RPMI7951 (cell line): ENCODE measurements at regions not wholly inside any gene's neighbourhood (a gene's known extent, or its start where the extent isn't known, plus 50 kb on each side); places are given as distances from the start of the nearest gene placed in this dataset.
A peak's percentile ranks its signal among the peaks of the same experiment; 100 is the strongest.

Experiments
- DNase-seq: peaks from one replicate; pipeline ENCODE4 v3.0.0-alpha.2; 2012; ENCODE audit warnings: low read depth

DNA sequence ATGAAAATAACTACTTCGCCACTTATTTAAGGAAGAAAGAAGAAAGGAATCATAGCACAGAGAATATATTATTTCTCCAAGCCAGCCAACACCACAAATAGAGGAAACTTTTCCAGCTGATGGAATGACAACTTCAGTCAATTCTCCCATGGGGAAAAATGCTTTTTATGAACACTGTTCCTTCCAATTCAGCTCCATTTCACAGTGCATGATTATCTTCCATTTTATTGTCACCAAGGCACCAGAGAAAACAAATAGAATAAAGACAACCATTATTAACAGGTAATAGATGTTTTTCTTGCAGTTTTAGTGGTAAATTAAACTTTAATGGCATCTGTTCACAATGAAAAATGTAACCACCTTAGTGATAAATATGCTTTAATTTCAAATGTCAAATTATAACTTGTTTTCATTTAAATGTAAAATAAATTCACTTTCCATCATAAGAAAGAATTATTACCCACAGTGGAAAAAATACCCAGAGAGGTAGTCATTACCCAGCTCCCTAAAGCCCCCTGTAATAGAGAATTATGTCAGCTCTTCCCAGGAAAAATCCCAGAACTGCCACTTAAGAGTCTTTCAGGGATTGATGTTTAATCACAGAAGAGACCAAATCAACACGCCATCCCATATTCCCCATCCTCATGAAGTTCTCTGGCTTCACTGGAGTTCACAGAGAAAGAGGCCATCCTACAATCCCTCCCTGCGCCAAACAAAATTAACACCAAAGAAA is 828.3 kb upstream of the TMEM132C start:
- no peak for DNase-seq

DNA sequence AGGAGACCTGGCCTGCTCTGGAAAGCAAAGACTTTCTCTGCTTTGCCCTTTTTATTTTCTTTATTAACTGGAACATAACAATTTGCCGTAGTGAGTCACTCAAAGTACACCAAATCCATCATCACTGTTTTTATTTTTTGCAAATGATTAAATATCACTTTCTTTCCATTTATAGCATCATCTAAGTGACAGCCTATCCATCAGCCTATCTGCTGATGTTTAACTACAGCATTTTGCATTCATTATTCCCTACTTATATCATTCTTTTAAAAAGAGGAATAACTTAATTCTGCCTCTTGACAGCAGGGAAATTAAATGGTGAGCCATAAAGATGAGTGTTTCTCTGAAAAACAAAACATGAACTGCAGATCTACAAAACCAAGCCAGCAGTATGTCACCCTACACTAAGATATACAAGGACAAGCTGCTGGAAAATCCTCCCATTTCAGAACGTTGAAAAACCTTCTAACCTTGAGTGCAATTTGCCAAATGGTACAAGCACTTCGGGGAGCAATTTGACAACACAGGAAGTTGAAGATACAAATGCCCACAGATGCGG is 821.3 kb upstream of the TMEM132C start:
- DNase-seq, result no peak

DNA sequence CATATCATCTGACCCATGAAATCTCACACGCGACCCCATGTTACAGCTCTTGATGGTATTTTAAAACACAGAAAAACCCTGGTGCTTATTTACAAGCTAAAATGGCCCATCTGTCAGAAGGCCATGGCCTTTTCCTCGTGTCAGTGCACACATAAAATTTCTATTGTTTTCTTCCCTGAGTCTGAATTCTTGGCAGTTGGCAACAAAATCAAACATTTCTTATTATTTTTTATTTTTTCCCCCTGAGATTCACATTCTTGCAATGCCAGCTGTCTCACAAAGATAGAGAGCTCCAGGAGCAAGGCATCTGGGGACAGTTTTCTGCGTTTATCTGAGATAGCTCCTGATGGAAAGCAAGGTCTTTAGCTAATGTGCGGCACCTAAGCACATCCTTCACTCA is 818.1 kb upstream of the TMEM132C start:
- DNase-seq, result no peak

DNA sequence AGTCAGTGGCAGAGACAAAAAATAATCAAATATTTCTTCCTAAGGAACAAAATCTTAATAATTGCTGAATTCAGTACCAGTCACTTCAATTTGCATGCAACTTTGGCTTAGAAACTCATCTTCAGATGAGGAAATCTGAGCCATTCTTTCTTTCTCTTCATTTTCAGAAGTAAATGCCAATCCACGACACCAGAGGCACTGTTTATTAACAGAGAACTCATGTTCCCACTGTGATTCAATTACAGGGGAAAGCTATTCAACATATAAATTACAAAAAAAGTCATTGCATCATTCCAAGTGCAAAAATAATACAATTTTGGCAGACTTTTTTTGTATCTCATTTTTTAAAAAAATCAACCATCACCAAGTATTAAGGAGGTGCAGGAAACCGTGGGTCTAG is 816.1 kb upstream of the TMEM132C start:
- DNase-seq, result no peak

DNA sequence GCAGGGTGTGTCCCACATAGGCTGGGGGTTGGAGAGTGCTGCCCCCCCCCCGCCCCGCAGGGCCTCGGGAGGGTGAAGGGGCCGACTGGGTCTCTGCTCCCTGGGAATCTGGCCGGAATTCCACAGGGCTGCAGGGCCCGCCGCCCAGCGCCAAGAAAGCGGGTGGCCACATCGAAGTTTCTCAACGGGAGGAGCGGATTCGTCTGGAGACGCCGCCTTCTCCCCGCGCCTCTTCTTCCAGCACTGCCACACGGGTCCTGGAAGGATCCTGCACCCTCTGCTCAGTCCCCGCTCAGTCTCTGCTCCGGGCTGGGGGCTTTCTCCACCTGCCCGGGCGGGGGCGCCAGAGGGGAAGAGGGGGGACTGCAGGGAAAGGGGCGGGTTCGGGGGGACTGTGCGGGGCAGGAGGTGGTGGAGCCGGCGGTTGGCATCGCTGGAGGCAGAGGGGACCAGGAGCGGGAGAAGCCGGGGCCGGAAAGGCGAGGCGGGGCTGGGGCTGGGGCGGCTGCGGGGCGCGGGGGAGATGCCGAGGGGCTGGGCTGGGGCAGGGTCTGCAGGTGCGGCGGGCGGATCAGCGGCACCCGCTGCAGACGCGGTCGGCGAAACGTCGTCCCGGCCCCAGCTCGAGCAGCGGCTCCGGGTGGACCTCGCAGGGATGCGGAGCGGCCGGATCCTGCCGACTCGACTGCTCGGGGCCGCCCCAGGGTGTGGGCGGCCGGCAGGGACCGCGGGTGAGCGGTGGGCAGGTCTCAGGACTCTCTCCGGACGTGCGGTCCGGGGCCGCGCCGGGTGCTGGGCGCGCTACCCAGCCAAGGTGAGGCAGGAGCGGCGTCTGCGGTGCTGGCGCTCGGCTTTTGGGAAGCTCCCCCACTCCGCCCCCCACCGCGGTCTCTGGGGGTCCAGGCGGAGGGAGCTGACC is 811.4 kb upstream of the TMEM132C start:
- DNase-seq, result no peak

DNA sequence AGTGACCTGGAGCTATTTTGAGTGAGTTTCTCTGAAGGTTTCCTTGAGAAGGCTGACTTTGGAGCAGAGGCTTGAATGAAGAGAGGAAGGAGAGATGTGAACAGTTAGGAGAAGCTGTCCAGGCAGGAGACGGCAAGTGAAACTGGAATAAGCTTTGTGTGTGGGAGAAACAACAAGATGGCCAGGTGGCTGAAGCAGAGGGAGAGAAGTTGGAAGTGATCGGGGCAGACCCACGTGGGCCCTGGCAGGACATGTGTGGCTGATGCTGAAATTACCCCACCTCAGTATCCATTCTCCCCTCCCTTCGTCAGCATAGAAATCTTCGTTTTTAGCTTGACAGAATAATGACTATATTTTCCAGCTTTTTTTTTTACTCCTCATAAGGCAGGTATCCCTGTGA is 809.2 kb upstream of the TMEM132C start:
- no peak for DNase-seq

DNA sequence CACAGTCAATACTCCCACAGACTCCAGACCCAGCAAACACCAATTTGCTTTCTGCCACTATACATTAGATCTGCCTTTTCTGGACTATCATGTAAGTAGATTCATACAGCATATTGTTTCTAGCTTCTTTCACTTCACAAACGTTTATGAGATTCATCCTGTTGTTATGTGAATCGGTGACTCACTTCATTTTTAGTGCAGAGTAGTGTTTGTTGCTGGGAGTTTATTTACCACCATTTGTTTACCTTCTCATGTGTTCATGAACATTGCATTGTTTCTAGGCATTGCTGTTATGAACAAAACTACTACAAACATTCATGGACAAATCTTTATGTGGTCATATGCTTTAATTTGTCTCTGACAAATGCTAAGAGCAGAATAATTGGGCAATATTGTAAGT is 807.8 kb upstream of the TMEM132C start:
- no peak for DNase-seq

DNA sequence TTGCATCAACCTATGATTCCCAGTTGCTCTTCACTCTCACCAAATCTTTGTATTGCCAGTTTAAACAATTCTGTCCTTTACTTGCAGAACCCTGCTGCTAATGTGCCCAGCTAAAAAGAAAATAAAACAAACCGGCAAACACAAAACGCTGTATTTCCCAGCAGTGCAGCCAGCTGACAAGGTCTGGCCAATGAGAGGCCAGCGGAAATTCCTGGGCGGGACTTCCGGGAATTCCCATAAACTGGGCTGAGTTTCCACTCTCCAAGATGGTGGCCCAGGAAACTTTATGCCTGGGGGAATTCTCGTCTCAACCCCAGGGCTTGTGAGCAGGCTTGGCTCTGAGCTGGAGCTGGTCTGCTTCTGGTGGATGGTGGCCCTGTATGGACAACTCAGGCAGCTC is 807.3 kb upstream of the TMEM132C start:
- DNase-seq, result peak; percentile 37

DNA sequence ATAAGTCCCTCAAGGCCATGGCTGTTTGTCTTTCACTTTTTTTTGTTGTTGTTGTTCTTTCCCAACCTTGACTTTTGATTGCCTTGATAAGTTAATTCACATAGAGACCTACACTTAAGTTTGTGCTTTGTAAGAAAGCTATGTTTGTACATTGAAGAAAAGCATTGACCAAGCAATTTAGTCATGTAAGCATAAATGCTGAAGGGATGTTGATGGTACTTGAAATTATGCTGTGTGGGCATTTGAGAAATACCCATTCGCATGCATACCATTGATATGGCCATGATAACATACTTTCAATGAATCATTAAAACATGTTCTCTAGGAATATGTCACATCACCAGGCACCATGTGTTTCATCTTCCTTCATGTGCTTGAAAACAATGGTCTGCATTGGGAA is 803.7 kb upstream of the TMEM132C start:
- no peak for DNase-seq

DNA sequence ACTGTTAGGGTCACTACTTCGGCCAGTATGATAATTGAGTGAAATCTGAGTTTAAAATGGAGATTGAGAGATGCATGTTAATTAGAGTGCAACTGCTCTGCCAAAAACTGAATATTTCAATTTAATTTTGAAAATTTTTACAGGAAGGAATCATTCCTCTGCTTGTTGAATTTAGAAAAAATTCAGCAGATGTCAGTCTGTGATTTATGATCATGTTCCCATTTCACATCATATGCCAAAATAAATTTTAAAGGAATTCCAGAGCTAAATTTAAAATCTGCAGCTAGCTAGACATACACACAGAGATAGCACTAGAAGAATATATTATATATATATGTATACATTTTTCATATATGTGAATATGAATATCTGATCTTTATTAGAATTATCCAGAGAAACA is 797.6 kb upstream of the TMEM132C start:
- no peak for DNase-seq

DNA sequence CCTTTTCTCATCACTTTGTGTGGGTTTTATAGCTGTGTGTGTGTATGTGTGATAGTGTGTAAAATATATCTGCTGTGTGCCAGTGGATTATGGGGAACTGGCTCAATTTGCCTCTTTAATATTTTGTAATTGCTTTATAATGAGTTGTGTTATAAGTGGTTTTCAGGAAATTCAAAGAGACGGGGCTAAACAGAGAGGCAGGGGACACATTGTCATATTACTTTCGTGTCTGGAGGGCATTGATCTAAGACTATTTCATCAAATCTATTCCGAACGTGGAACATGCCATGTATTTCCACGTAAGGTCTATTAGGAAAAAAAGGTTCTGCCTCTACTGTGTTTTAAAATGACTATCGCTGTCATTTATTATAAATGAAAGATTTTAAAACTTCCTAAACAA is 793.2 kb upstream of the TMEM132C start:
- DNase-seq, result no peak

DNA sequence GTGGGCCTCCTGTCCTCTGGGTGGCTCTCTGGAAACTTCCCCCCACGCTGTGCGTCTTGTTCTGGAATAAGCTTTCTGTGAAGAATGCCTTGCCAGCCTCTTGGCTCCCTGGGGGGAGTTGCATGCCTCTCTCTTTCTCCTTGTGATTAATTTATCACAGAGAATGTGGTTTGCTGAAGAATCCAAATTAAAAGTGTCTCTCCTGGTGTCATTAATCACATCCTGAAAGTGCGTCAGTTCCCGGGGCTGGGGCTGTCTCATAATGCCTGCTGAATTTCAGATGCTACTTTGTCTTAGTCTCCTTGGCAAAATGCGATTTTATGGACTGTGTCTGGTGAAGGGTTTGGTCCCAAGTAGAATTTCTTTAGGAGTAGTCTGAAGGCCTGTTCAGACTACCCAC is 787.7 kb upstream of the TMEM132C start:
- peak; percentile 70 for DNase-seq

DNA sequence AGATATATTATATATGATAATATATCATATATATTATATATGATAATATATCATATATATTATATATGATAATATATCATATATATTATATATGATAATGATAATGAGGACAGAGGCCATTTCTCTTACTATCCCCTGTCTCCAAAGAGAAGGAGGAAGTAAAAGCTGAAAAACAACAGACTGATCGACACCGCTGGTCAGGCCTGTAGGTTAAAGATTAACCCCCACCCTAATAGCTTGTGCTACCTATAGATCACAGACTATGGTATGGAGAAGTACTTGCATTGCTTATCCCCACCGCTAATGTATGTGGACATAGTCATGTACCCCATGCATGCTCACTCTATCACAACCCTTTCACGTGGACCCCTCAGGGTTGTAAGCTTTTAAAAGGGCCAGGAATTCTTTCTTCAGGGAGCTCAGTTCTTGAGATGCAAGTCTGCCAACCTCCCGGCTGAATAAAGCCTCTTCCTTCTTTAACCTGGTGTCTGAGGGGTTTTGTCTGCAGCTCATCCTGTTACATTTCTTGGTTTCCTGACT is 786.1 kb upstream of the TMEM132C start:
- no peak for DNase-seq

DNA sequence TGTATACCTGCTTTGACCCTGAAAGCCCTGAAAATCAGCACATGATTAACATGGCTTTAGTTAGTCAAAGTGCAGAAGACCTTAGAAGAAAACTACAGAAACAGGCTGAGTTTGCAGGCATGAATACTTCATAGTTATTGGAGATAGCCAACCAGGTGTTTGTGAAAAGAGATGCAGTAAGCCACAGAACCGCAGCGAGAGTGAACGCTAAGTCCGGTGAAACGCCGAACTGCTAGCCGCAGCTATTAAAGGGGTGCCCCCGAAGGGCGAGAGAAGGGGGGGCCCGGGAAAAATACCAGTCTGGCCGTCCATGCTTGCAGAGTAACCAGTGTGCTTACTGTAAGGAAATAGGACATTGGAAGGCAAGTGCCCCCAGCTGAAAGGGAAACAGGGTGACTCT is 784.0 kb upstream of the TMEM132C start:
- DNase-seq, result no peak

DNA sequence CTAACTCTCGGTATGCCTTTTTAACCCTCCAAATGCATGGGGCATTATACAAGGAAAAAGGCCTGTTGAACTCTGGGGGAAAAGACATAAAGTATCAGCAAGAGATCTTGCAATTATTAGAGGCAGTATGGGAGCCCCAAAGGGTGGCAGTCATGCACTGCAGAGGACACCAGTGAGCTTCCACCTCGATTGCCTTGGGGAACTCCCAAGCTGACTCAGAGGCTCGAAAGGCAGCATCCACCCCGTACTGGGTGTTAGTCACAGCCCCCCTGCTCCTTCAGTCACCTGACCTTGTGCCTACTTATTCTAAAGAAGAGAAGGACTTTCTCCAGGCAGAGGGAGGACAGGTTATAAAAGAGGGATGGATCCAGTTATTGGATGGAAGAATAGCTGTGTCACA is 781.4 kb upstream of the TMEM132C start:
- peak; percentile 93 for DNase-seq

DNA sequence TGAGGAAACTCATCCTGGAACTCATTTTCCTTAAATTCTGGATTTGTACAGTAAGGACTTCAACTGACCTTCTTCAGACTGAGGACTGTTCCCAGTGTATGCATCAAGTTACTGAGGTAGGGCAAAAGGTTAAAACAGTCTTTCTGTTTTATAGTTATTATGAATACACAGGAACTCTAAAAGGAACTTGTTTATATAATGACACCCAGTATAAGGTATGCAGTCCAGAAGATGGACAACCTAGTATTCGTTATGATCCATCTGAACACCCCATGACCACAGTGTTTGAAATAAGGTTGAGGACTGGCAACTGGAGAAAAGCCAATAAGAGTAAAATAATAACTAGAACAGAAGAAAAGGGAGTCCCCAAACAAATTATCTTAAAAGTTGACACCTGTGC is 779.9 kb upstream of the TMEM132C start:
- no peak for DNase-seq

DNA sequence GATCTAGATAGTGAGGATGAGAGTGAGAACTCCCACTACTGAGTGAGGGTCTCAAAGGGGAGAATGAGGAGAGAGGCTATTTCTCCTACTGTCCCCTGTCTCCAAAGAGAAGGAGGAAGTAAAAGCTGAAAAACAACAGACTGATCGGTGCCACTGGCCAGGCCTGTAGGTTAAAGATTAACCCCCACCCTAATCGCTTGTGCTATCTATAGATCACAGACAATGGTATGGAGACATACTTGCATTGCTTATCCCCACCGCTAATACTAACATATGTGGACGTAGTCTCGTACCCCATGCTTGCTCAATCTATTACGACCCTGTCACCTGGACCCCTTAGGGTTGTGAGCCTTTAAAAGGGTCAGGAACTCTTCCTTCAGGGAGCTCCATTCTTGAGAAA is 777.9 kb upstream of the TMEM132C start:
- DNase-seq, result no peak

DNA sequence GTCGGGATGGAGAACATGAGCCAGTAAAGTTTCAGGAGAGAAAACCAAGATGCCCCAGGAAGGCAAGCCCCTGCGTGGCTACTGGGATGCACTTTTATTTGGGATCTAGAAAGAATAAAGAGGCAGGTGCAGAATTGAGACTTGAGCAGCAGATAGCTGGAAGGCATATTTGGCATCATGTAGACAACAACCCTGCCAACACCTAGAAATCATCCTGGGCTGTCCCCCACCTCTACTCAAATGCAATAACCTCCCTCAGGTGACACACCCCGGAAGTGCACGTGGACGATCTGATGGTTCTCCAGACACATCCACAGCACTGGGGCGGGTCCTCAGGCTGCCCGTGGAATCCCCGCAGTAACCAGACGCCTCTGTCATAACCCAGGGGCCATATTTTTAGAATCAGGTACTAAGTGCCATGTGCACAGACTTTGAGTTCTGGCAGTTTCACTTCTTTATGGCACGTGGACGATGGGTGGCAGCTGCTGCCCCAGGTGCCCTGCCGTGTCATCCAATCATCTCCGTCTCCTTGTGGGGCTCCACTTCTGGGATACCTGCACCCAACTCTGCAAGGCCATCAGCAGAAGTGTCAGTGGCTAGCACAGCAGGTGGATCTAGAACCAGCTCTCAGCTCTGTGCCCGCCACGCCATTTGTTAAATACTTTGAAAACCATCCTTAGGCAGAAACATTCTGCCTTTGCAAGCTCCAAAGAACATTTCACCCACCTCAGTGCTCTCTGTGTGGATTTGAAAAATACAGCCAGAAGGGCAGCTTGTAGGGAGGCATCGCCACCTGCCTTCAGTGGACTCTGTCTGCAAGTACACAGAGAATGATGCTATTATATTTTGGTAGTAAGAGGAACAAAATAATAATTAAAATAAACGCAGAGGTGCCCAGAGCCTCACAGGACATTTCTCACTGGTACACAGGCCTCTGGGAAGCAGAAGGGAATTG is 771.7 kb upstream of the TMEM132C start:
- no peak for DNase-seq

DNA sequence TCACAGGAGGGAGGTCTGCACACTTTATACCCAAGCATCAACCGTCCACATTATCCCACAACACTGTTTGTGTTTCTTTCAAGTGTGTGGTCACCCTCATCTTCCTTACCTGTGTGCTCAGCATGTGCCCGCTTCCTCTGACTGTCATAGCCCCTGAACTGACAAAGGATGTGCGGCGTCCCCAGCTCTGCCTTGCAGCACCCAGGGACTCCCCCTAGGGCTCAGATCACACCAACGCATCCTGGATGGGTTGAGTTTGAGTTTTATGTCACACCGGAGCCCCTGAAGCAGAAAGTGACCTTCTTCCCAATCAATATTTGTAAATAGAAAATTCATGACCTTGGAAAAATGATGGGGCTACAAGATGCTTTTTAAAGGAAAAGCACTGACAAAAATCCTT is 770.7 kb upstream of the TMEM132C start:
- DNase-seq, result no peak

DNA sequence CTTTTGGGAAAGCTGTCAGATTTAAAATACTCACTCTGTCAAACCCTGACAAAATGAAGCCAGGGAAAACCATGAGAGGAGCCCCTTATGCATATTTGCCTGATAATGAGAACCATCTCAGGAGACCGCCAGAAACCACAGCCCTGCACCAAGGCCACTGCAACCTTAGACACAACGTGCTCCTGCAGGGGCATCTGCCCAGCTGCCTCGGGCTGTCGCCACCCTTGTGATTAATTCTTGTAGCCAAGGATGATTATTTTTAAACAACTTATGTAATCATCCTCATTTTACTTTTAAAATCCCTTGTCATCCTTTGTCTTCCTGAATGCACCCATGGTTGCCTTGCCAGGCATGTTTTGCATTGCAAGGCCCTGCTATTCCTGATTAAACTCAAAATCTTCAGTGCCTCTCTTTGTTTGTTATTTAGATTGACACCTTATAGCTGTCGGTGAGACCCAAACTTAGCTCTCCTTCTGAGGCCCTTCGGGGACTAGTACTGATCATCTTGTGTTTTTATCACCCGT is 766.4 kb upstream of the TMEM132C start:
- peak; percentile 21 for DNase-seq

DNA sequence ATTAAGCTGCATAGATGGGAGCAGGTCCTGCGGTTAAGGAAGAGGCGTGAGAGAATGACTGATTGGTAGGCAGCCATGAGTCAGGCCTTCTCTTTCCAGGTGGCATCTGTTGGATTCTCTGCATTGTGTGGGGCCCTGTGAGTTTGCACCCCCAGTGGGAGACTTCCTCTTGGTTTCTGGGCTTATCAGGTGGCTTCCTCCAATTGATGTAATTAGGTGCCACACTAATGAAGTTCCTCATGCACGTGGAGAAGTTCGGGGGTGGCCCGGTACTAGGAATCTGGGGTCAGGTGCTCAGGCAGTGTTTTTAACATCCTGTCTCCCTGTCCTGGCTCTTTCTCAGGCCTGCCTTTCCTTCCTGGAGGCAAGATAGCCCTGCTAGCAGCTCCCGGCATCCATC is 765.1 kb upstream of the TMEM132C start:
- DNase-seq, result peak; percentile 19
